ENCODE measurements at regions not wholly inside any gene's neighbourhood (a gene's known extent, or its start where the extent isn't known, plus 50 kb on each side); places are given as distances from the start of the nearest gene placed in this dataset.
A peak's percentile ranks its signal among the peaks of the same experiment; 100 is the strongest.

GRCh38 chr12:28824193-28824846, 324.8 kb upstream of the FAR2 start:
- no peak for DNase-seq (ENCODE audit: low spot score)

- no peak for DNase-seq (ENCODE audit: low spot score)
Observed at GRCh38 chr12:28824849-28825248, 324.2 kb upstream of the FAR2 start.

DNA sequence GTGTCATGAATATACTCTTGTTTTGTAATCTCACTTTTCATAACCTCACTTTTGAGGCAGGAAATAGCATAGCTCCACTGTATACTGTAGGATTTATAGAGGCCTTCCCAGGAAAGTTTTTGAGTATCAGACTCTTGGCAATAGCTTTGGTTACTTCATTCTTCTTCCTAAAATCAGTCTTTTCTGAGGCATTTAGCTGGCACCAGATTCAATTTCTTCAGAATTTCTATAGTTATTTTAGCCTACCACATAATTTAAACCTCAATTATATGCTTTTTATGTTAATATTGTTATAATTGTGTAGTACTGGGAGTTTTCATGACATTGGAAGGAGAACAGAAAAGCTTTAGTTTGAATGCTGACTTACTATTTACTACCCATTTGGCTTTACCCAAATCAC, 322.3 kb upstream of the FAR2 start:
- no peak for DNase-seq (ENCODE audit: low spot score)

DNA sequence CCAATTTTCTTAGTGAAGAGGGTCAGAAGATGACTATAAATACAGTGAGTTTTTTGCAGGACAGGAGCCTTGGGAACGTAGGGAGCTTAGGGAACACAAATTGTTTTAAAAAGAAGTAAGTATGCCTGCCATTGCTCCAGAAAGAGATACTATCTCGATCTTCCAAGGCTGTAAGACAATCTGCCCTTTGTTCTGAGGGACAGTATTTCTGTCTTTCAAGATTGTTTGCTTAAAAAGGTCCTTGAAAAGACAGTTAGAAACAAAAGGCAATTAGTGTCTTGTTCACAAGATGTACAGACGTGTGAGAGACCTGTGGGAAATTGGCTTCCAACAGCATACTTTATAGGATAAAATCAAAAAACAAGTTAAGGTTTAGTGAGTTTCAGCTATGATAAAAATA, 321.2 kb upstream of the FAR2 start:
- DNase-seq (ENCODE audit: low spot score) = no peak

DNA sequence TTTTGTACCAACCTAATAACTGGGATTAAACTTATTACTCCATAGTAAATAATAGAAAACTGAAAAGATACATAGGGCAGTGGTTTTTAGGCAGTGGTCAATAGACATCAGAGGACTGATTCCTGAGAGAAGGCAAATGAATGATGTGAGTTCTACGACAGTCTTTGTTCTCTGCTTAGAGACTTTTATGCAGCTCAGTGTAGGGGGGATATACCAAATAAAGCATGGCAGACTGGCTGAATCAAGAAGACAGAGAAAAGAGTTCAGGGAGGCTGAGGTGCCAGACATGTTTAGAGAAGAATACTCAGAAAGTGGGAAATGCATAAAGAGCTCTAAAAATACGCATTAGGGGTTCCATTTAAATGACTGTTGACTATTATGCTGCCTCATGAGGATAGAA, 320.8 kb upstream of the FAR2 start:
- DNase-seq (ENCODE audit: low spot score) = no peak

- DNase-seq (ENCODE audit: low spot score) = no peak
Observed at GRCh38 chr12:28830491-28830890, 318.6 kb upstream of the FAR2 start.

DNA sequence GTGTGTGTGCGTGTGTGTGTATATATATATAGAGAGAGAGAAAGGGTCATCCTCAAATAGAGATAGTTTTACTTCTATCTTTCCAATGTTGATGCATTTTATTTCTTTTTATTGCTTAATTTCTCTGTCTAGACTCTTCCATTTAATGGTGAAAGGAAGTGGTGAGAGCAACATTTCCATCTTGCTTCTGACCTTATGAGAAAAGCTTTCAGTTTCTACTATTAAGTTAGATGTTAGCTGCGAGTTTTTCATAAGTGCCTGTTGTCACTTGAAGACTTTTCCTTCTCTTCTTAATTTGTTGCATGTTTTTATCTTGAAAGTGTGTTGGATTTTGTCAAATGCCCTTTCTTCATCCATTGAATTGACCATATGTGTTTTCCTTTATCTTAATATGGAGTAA, 304.4 kb upstream of the FAR2 start:
- DNase-seq (ENCODE audit: low spot score) = no peak

DNA sequence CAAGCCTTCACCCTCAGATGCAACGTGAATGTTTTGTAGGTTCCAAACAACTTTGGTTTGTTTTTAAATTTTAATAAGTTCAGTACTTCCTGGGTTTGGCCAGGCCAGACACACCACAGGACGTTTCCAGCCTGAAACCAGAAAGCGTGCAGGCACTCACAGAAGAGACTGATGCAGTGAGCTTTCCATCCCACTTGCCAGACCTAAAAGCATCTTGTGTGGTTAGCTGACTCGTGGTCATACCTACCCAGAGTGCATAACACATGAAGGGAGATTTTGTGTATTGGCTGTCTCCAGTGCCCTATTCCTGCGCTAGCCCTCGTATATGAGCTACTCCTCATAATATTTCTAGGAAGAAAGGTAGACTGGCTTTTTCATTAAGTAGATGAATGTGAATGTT, 297.3 kb upstream of the FAR2 start:
- DNase-seq (ENCODE audit: low spot score) = no peak

DNA sequence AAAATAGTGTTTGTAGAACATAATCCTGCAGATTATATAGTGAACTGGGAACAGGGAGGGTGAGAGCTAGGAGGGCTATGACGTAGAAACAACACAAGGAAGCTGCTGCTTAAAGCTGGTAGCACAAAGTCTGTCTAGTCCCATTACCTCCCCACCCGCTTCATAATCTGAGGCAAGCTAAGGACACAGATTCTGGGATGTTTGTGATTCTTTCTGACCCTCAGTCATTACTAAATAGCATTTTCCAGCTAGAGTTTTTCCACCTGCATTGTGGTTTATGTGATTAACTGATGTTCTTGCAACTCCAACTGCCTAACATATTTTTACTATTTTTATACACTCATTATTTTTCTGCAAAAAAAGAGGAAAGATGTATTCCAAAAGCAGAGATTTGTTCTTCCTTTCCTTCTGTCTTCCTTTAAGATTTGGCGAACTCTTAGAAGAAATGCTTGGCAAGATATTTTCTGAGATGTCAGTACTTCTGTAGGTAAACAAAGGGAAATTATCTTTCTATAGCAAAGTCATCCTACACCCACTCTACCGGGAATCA, 293.2 kb upstream of the FAR2 start:
- no peak for DNase-seq (ENCODE audit: low spot score)

GRCh38 chr12:28857369-28857768, 291.7 kb upstream of the FAR2 start:
- no peak for DNase-seq (ENCODE audit: low spot score)

DNA sequence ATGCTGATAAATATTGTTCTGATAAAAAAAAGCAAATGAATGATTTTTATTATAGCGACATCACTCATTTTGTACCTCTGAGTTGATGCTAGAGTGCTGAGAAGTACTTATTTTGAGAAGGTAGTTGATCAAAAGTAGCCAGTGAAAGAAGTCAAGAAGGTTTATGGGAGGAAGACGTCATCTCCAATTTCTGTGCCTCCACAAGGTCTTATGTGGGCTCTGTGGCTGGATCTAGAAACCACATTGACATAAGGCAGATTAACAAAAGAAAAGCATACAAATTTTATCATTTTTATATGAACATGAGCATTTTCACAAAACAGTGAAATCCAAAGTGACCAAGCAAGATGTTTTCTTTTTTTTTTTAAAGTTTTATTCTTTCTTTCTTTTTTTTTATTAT, 289.5 kb upstream of the FAR2 start:
- DNase-seq (ENCODE audit: low spot score) = no peak

DNA sequence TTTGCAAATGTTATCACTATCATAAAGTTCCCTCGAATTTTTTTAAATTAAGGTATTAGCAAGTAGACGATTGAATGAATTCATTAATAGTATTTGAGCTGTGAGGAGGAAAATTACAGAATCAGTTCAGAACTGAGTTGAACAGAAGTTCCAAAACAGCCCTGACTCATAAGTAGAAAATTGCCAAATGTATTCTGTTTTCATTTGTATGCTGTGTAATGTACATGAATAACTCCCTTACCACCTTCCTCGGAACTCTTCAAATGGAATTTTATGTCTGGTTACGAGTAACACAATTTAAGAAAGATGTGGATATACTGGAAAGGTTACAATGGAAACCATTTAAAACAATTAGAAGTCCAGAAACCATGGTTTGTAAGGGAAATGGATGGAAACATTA, 283.3 kb upstream of the FAR2 start:
- no peak for DNase-seq (ENCODE audit: low spot score)

- DNase-seq (ENCODE audit: low spot score) = no peak
Observed at GRCh38 chr12:28866296-28866695, 282.8 kb upstream of the FAR2 start.

DNA sequence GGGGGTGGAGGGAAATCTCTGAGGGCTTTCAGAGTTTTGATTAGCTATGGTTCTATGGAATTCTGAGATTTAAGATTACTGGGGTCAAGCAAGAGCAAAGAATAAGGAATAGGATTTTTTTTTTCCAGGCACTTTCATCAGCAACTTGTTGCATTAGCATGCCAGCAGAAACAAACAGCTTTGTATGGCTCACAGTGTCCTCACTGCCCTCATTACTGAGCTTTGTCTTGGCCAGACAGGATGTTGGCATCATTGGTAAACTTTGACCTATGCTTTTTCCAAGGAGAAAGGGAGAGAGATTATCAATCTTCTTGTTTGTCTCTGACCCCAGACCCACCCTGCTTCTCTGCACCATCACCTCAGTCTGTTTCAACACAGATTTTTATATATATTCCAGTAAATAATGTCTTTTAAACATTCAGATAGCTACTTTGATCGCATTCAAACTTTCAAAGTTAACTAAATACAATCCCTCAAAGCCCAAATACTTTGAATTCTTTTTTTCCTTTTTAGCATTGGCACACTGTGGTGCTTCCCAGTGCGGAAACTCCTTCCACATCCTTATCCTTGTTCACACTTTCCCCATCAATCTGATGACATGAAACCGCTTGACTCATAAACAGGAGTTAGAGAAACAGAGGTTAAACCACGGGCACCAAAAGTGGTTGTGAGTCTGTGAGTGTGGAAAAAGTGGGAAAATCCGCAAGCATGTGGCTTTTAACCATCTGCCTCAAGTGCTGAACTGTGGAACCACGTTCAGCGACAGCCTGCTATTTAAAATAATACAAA, 282.2 kb upstream of the FAR2 start:
- DNase-seq (ENCODE audit: low spot score) = peak; percentile 62

DNA sequence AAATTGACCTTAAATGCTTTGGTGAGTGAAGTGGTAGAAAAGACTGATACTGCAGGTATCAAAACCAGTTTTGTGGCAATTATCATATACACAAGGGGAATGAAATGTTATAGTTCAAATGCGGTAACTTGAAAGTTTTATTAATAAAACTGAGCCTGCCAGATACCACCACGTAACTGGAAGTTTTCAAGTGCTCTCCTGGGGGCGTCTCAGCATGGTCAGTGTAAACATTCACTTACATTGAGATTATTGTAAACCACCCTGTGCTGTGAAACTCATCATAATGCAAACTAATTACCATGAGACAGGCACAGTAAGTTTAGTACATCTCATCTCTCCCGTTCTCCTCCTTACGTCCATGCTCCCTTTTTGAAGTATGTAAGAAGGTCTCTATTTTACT, 280.7 kb upstream of the FAR2 start:
- no peak for DNase-seq (ENCODE audit: low spot score)

- DNase-seq (ENCODE audit: low spot score) = peak; percentile 78
Observed at GRCh38 chr12:28869197-28869596, 279.9 kb upstream of the FAR2 start.

DNA sequence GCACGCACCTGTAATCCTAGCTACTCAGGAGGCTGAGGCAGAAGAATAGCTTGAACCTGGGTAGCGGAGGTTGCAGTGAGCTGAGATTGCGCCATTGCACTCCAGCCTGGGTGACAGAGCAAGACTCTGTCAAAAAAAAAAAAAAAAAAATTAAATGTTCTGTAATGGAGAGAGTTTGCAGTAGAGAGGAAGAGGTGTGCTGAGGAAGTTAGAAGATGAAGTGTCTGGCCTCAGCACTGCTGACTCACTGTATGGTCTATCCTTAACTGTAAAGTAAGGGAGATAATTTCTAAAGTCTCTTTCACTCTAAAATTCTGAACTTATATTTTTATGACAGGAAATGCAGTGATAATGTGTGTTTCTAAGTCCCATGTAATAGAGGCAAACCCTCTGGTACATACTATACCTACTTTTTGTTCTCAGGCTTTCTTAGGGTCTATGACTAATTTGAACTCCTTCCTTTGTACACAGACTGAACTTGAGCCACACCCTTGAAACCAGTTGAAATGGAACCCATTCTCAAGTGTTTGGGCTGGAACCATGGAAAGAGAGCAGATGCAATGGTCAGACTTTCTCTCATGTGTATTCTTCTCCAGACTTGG, 278.1 kb upstream of the FAR2 start:
- DNase-seq (ENCODE audit: low spot score) = no peak

GRCh38 chr12:28872654-28873268, 276.3 kb upstream of the FAR2 start:
- DNase-seq (ENCODE audit: low spot score) = peak; percentile 63

DNA sequence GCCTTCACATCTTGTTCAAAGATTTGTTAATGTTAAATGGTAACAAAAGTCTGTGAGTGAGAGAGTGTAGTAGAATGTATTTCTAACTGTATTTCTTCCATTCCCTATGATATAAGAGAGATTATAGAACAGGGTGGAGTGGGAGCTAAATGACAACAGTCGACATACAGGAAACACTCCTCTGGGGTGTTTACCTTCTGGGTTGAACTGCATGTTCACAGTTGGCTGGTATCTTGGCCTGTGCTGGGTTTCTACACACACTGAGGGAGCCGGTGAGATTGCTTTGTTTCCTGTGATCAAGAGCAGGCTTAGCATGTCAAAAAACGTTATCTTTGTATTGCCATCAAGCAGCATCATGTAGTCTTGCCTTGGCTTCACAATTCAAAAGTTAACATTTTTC, 274.3 kb upstream of the FAR2 start:
- DNase-seq (ENCODE audit: low spot score) = no peak

DNA sequence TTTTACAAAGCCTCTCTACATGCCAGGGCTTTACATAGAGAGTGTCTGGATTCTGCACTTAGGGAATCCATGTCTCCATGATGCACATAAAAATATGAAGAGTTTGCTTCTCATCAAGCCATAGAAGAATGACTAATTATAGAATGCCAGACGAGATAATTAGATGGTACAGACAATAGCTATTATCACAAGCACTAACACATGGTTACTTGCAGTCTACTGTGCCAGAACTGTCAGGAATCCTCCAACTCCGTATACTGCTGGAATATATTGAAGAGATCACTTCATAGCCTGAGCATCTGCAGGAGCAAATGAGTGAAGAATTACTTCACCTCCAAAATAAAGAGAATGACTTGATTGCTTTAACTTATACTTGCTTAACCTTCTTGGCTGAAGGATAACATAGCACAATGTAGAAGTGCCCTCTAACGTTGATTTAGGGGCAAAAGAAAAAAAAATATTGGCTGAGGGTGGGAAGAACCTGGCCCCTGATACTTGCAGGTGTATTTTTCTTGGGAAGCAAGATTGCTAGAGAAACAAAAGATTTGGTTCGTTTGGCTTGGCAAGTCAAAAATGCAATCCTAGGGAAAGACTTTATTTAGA, 272.8 kb upstream of the FAR2 start:
- DNase-seq (ENCODE audit: low spot score) = no peak

DNA sequence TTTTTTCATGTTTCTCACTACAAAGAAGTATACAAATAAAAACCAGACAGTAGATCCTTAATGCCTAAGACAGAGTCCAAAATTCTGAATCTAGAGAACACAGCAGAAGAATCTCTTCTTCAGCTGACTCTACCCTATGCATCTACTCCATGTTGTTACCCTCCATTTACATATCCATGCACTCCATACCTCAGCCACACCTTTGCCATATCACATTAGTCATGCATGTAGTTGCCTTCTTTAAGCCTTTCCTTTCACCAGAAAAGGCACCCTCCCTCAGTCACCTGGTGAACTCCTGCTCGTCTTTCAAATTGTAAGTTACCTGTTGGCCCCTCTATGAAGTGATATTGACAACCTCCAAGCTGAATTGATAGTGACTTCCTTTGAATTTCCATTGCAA, 271.2 kb upstream of the FAR2 start:
- no peak for DNase-seq (ENCODE audit: low spot score)

DNA sequence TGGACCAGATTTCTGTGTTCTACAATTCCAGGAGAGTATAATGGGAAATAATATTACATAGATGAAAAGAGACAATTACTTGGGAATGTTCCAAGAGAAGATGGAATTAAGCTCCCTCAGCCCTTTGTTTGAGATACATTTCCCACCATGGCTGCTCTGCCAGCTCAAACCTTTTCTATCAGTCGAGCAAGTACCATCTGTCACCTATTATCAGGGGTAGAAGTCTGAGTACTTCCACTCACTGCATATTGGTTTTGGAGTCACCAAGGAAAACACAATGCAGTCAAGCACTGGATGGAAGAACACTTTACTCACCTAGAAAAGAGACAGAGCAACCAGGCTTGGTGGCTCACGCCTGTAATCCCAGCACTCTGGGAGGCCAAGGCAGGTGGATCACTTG, 270.4 kb upstream of the FAR2 start:
- DNase-seq (ENCODE audit: low spot score) = no peak
